A673 (cell line): ENCODE measurements at regions not wholly inside any gene's neighbourhood (a gene's known extent, or its start where the extent isn't known, plus 50 kb on each side); places are given as distances from the start of the nearest gene placed in this dataset.

ENCODE experiments used
- EZH2 ChIP-seq: fragments of 200-600 bp; sonication (generic); IDR thresholded peaks from 2 replicates; pipeline ENCODE4 v1.6.1; 2017; ENCODE audit warnings: borderline replicate concordance, low read depth, mild to moderate bottlenecking, mixed read lengths, antibody characterized with exemption, low read length; ENCODE audit not compliant: poor library complexity, severe bottlenecking
- TF ChIP-seq, protein P1 (sequence below): fragments of 300-800, 200-600 bp; sonication (generic); conservative IDR thresholded peaks from 2 replicates; pipeline ENCODE4 v1.5.1; 2017; ENCODE audit warnings: low read depth, mild to moderate bottlenecking, antibody characterized with exemption, low read length, moderate library complexity, mixed read lengths

DNA sequence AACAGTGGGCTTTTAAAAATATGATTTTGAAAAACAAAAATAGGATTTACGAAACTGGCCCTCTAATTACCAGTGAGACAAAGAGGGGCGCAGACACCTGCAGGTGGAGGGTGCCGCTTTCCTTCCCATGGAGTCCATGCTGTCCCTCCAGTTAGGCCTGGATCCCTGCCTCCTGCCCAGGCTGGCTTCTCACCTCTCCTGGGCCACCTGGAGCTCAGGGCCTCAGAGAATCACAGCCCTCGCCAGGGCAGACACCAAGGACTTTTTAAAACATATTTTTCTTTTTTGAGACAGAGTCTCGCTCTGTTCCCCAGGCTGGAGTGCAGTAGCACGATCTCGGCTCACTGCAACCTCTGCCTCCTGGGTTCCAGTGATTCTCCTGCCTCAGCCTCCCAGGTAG, 1437.2 kb downstream of the TBC1D22A start:
- no peak for TF ChIP-seq EZH2
- TF ChIP-seq, protein P1, sequence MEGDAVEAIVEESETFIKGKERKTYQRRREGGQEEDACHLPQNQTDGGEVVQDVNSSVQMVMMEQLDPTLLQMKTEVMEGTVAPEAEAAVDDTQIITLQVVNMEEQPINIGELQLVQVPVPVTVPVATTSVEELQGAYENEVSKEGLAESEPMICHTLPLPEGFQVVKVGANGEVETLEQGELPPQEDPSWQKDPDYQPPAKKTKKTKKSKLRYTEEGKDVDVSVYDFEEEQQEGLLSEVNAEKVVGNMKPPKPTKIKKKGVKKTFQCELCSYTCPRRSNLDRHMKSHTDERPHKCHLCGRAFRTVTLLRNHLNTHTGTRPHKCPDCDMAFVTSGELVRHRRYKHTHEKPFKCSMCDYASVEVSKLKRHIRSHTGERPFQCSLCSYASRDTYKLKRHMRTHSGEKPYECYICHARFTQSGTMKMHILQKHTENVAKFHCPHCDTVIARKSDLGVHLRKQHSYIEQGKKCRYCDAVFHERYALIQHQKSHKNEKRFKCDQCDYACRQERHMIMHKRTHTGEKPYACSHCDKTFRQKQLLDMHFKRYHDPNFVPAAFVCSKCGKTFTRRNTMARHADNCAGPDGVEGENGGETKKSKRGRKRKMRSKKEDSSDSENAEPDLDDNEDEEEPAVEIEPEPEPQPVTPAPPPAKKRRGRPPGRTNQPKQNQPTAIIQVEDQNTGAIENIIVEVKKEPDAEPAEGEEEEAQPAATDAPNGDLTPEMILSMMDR, result no peak
